Right renal pelvis (tissue), 4 donors: ENCODE measurements at regions not wholly inside any gene's neighbourhood (a gene's known extent, or its start where the extent isn't known, plus 50 kb on each side); places are given as distances from the start of the nearest gene placed in this dataset.

Experiments used
- DNase-seq, 4 donors: peaks; one replicate each; pipeline ENCODE4 v3.0.0-alpha.2; 2013; ENCODE audit warnings: low read depth in 4 of 4, low spot score in 3 of 4, missing footprints in 1 of 4

GRCh38 chr22:48098243-48098920 is 1335.9 kb downstream of the TBC1D22A start:
- DNase-seq: no peak

GRCh38 chr22:48097723-48098122 is 1335.3 kb downstream of the TBC1D22A start:
- DNase-seq: no peak

GRCh38 chr22:48096851-48097665 is 1334.6 kb downstream of the TBC1D22A start:
- DNase-seq: no peak

- no peak for DNase-seq
These were observed 1334.0 kb downstream of the TBC1D22A start for GRCh38 chr22:48096411-48096810.

GRCh38 chr22:48093981-48094380 is 1331.5 kb downstream of the TBC1D22A start:
- no peak for DNase-seq

GRCh38 chr22:48092866-48093265 is 1330.4 kb downstream of the TBC1D22A start:
- no peak for DNase-seq

GRCh38 chr22:48091656-48092223 is 1329.3 kb downstream of the TBC1D22A start:
- DNase-seq: no peak

- DNase-seq: no peak
These were observed 1328.7 kb downstream of the TBC1D22A start for GRCh38 chr22:48091060-48091650.

- DNase-seq: no peak
These were observed 1327.9 kb downstream of the TBC1D22A start for GRCh38 chr22:48090332-48090672.

- DNase-seq: peak; percentile 37 to 70 (median 63)
These were observed 1327.3 kb downstream of the TBC1D22A start for GRCh38 chr22:48089601-48090331.

- no peak for DNase-seq
These were observed 1326.6 kb downstream of the TBC1D22A start for GRCh38 chr22:48088926-48089536.

GRCh38 chr22:48088251-48088650 is 1325.8 kb downstream of the TBC1D22A start:
- no peak for DNase-seq

- no peak for DNase-seq
These were observed 1323.6 kb downstream of the TBC1D22A start for GRCh38 chr22:48085901-48086645.

GRCh38 chr22:48084729-48085050 is 1322.2 kb downstream of the TBC1D22A start:
- DNase-seq: no peak

GRCh38 chr22:48084041-48084728 is 1321.7 kb downstream of the TBC1D22A start:
- no peak for DNase-seq

GRCh38 chr22:48083502-48083901 is 1321.1 kb downstream of the TBC1D22A start:
- no peak for DNase-seq

GRCh38 chr22:48082284-48082683 is 1319.8 kb downstream of the TBC1D22A start:
- no peak for DNase-seq

- no peak for DNase-seq
These were observed 1318.8 kb downstream of the TBC1D22A start for GRCh38 chr22:48081281-48081680.
